Fibroblast of peridontal ligament (primary cell): ENCODE measurements at regions not wholly inside any gene's neighbourhood (a gene's known extent, or its start where the extent isn't known, plus 50 kb on each side); places are given as distances from the start of the nearest gene placed in this dataset.
A peak's percentile ranks its signal among the peaks of the same experiment; 100 is the strongest.

Experiments used
- DNase-seq: peaks from one replicate; pipeline ENCODE4 v3.0.0-alpha.2; 2010; ENCODE audit errors: extremely low read depth

GRCh38 chr9:12538842-12539579 lies 154.2 kb upstream of the TYRP1 start:
- DNase-seq, result no peak

GRCh38 chr9:12539580-12539975 lies 153.6 kb upstream of the TYRP1 start:
- DNase-seq, result no peak

DNA sequence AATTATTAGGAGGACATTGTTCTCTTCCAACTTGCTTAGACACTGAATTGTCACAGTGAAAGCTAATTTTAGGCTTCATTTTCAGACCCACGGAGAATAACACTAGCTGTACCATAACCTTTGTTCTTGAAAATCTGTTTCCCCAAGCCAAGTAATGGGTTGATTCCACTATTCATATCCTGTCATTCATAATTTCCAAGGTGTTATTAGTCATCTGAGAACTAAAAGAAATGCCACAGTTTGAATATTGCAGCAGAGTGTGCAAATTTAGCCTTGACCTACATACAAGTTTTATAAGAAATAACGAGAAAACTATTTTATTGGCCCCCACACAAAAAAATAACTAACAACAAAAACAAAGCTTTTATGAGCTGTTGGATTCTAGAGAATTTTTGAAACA lies 148.5 kb upstream of the TYRP1 start:
- DNase-seq, result no peak

GRCh38 chr9:12554636-12555035 lies 138.5 kb upstream of the TYRP1 start:
- peak; percentile 13 for DNase-seq

GRCh38 chr9:12566404-12567090 lies 126.6 kb upstream of the TYRP1 start:
- no peak for DNase-seq

DNA sequence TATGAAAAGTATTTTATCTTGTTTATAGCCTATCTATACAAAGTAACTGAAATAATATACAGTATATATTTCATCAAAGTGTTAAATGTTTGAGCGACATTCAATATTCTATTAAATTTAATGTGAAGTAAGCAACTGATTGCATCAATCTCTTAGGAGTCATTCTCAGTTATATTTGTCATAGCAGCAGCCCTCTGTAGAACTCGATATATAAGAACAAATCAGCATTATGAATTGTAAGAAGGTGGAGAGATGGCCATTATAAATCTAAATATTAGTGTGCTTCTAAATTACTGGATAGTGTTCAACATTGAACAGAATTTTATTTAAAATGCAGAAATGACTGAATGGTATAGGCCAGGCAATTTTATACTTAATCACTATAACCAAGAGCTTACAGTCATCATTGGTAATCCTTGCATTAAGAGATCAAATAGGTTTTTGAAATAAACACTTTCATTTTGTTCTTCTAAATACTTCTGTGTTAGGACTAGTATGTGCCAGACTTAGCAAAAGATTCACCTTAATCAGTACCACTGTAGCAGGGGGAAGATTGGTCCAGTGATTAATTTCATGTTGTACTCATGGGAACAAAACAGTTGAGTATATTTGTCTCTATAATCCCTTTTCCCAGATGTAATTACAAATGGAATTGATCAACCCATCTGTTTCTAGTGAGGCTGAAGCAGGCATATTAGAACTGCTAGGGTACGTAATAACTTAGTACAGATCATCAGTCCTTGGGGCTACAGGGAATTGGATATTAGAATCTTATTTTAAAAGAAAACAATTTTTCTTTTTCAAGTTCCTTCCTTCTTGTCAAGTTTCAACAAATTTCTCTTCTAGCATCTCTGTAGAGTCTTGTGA lies 108.3 kb upstream of the TYRP1 start:
- no peak for DNase-seq

GRCh38 chr9:12595400-12595799 lies 97.8 kb upstream of the TYRP1 start:
- no peak for DNase-seq

- DNase-seq, result no peak
These were observed 88.9 kb upstream of the TYRP1 start for GRCh38 chr9:12604164-12604821.

DNA sequence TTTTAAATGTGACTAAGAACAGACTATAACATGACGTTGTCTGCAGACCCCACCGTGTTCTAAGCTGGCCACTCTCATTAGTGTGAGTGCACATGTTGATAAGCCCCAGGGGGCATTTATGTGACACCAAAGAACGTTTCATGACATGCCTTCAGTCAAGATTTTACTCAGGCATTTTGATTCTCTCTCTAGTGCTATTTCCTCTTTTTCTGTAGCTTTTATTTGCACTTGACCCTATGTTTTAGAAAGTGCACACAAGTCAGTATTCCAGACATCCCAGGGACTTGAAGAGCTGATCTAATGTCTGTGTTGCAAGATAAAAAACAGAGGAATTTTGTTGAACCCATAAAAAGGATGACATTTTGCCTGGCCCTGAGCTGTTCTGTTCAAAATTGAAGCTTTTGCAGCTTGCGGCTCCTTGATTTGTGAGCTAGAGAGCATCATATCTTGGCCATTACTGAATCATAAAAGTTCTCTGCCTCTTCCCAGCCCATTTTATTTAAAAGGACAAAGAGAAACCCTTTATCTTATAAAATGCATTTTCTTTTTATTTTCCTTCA lies 80.9 kb upstream of the TYRP1 start:
- DNase-seq, result no peak

GRCh38 chr9:12613071-12613470 lies 80.1 kb upstream of the TYRP1 start:
- no peak for DNase-seq

DNA sequence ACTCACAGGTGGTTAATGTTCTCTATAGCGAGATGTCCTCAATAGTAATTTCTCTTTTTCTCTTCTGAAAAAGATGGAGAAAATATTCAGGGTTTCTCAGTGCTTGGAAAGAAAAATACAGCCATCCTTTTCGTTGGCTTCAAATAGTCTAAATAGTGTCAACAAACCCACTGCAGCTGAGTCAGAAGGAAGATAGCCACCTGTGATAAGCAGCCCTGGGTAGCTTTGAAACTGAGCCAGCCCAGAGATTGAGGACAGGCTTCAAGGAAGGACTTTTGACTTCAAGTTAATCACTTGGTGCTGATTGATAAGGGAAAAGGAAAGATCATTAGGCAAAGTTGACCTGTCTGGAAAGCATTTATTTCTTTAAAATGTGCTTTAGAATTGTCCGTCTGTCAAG lies 78.7 kb upstream of the TYRP1 start:
- DNase-seq, result no peak

DNA sequence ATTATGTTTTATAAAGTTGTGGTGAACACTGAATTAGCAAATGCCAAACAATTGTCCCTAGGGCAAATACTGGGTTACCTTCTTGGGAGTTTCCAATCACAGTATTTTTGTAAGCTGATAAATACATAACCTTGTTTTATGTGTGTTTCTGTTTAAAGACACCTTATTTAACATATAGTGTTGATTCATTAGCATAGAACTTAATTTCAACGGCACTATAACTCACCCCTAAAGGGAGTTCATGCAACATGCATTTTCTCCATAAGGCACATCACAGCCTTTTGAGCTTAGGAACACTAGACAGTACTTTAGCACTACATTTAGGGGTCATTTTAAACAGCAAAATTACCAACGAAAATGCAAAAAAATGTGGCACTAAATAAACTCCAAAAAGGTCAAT lies 74.2 kb upstream of the TYRP1 start:
- no peak for DNase-seq

- no peak for DNase-seq
These were observed 67.3 kb upstream of the TYRP1 start for GRCh38 chr9:12625844-12626243.

DNA sequence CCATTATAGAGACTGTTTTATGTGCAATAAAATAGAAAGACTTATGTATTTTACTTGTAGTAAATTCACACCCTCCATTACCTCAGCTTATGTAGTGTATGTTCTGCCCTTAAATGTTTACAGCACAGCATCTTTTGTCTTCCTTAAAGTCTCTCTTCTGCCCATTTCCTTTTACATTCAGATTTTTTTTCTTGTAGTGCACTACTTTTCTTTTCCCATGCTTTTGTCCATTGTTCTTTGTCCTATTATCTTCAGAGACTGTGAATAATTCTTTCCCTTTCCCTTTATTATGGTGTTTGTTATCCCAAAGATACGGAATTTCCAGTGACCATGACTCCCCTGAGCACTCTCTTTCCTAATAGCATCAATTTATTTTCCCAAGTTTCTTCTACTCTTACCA lies 66.1 kb upstream of the TYRP1 start:
- no peak for DNase-seq

GRCh38 chr9:12628546-12628945 lies 64.6 kb upstream of the TYRP1 start:
- no peak for DNase-seq

GRCh38 chr9:12629067-12629466 lies 64.1 kb upstream of the TYRP1 start:
- no peak for DNase-seq

DNA sequence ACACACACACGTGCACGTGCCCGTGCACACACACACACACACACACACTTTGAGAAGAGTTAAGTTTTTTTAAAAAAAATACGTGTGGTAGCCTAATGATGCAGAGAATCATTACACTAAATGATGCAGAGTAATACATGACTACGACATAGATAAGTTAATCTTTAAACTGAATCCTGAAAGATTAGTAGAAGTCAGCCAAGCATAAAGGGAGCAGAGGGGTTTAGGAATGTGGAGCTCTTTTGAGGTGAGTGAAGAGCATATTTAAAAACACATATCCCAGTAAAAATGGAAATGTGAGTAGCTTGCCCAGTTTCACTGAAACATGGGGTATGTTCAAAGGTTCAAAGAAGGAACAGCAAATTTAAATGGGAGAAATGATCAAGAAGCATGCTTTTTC lies 61.3 kb upstream of the TYRP1 start:
- DNase-seq, result no peak

DNA sequence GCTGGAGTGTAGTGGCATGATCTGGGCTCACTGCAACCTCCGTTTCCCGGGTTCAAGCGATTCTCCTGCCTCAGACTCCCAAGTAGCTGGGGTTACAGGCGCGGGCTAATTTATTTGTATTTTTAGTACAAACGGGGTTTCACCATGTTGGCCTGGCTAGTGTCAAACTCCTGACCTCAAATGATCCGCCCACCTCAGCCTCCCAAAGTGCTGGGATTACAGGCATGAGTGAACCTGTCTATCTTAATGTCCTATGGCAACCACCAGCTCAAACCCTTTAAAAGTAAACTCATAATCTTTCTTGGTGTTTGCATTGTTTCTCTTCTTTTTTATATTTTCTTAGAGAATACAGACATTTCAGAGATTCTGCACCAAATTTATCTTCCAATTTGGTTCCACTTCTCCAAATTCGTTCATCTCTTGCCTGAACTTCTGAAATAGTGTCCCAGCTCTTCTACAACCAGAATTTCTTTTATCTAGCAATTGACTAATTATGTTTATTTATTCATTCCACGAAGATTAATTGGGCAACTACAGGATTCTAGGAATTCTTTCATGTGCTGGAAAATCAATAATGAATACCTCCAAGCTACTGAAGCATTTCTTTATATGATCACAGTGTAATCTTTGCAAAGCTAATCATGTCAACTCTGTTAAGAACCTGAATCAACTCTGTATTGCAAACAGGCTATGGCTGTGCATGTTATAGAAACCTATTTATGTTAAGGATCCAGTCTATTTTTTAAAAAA lies 60.0 kb upstream of the TYRP1 start:
- DNase-seq, result no peak

DNA sequence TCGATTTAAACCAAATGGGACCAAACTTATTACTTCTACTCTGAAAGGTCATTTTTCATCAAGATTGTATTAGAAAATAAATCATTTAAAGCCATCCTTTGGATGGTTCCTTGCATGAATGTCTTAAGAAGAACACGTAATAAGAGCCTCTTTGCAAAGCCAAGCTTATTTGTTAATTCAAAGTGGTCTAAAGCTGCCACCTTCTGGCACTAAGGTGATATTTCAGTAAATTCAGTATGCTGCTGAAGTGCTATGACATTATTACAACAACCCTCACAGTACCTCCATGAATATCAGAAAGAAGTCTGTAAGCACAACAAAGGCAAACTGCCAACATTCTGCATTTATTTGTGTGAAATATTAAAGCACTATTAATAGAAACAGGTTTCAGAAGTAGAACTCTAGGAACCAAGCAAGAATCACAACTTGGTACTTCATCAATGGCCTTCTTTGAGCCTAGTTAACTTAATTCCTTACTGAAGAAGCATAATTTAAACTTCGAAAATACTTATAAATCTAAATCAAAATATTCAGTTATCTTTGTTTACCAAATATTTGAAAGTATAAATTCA lies 53.1 kb upstream of the TYRP1 start:
- peak; percentile 57 for DNase-seq

- DNase-seq, result no peak
These were observed 52.1 kb upstream of the TYRP1 start for GRCh38 chr9:12640866-12641636.
